ENCODE measurements at regions not wholly inside any gene's neighbourhood (a gene's known extent, or its start where the extent isn't known, plus 50 kb on each side); places are given as distances from the start of the nearest gene placed in this dataset.
"Not testable (repeated sequence)": the region's sequence is repeated elsewhere in the genome, so short reads cannot be mapped to it uniquely, and the experiment has no call there.

DNA sequence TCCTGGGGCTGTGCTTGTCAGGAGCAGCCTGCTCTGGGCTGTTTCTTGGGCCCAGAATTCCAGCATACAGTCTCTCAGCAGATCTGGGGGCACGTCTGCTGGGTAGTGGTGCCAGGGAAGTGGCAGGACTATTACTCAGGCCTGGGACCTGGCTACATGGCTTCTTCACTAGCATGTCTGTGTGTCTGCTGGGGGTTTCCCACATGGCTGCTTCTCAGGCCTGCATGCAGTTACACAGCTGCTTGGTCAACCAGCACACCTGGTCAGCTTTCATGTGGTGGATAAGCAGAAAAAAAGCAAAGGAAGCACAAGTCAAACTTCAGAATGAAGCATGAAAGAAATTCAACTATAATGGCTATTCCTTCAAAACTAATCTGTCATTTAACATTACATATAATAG, 316.2 kb upstream of the NOX3 start:
- Mint-ChIP-seq H3K4me3 (no peak overlapping the region), H3K36me3 (peaks cover 0 to 5% of the 10 kb centered on the region in 2 donors), H3K27me3 (no peaks in the 10 kb centered on the region), H3K9me3 (peaks cover 13 to 25% of the 10 kb centered on the region in 2 donors), H3K27ac (no peak overlapping the region), H3K4me1 (no peaks in the 10 kb centered on the region)
- DNase-seq (no peak), ATAC-seq (replicated peaks) (no peak)

DNA sequence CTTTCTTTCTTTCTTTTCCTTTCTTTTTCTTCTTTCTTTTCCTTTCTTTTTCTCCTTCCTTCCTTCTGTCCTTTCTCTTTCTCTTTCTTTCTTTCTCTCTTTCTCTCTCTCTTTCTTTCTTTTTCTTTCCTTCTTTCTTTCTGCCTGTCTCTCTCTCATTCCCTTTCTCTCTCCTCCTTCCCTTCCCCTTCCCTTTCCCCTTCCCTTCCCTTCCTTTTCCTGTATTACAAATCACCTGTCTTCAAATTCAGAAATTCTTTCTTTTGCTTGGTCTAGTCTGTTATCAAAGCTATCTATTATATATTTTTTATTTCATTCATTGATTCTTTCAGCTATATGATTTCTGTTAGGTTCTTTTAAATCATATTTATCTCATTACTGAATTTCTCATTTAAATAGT, 315.2 kb upstream of the NOX3 start:
- DNase-seq (no peak), ATAC-seq (replicated peaks) (no peak)
- Mint-ChIP-seq H3K4me3 (no peak overlapping the region), H3K27ac (no peak overlapping the region), H3K27me3 (no peaks in the 10 kb centered on the region), H3K4me1 (no peaks in the 10 kb centered on the region), H3K36me3 (peaks cover 0 to 5% of the 10 kb centered on the region in 2 donors), H3K9me3 (peaks cover 13 to 25% of the 10 kb centered on the region in 2 donors)

DNA sequence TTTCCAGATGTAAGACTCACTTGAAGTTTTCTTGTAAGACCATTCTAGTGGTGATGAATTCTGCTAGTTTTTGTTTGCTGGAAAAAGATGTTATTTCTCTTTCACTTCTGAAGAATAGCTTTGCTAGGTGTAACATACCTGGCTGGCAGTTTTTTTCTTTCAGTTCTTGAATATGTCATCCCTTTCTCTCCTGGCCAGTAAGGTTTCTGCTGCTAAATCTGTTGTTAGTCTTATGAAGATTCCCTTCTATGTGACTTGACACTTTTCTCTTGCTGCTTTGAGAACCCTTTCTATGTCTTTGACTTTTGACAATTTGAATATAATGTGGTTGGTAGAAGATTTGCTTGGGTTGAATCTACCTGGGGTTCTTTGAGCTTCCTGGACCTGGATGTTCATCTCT, 314.7 kb upstream of the NOX3 start:
- ATAC-seq (replicated peaks) (no peak), DNase-seq (no peak)
- Mint-ChIP-seq H3K4me3 (no peak overlapping the region), H3K36me3 (peaks cover 0 to 5% of the 10 kb centered on the region in 2 donors), H3K4me1 (no peaks in the 10 kb centered on the region), H3K9me3 (peaks cover 13 to 25% of the 10 kb centered on the region in 2 donors), H3K27ac (no peak overlapping the region), H3K27me3 (no peaks in the 10 kb centered on the region)

DNA sequence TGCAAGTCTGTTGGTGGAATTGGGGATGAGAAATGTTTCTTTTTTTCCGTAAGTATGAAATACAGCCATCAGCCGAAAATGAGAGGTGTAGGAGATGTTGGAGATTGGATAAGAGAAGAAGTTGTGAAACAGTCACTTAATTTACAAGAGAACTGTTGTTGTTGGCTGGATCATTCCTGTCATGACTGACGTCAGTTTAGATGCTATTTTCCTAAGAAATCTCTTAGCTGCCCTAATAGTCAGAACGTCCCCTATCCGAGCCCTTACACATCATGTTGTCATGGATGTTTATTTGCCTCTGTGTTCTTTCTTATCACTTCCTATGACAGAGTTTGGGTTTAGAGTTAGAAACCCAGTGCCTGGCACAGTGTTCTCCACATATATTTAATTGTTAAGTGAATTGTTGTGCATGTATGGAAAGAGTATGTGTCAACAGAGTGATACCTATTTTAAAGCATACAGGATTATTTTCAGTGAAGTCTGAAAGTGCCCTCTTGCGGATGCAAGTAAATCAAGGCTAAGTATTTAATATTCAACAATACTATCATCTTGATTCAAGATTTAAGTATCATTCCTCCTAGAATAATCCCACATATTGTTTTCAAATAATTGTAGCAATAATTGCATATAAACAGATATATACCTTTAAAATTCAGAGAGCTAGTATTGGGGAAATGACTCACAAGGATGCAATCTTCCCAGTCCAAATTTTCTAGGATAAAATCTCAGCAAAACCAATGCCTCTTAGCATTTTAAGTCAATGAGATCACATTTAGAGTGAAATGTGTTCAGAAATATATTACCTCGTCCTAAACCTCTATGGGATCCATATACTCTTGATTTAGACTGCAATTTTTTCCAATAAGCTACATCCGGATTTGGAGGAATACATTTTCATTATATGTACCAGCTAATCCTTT, 309.9 kb upstream of the NOX3 start:
- Mint-ChIP-seq H3K4me1 (no peaks in the 10 kb centered on the region), H3K9me3 (peaks cover 6 to 12% of the 10 kb centered on the region in 2 donors), H3K27me3 (no peaks in the 10 kb centered on the region), H3K27ac (no peak overlapping the region), H3K36me3 (peaks cover 0 to 3% of the 10 kb centered on the region in 2 donors), H3K4me3 (no peak overlapping the region)
- DNase-seq (no peak), ATAC-seq (replicated peaks) (no peak)

DNA sequence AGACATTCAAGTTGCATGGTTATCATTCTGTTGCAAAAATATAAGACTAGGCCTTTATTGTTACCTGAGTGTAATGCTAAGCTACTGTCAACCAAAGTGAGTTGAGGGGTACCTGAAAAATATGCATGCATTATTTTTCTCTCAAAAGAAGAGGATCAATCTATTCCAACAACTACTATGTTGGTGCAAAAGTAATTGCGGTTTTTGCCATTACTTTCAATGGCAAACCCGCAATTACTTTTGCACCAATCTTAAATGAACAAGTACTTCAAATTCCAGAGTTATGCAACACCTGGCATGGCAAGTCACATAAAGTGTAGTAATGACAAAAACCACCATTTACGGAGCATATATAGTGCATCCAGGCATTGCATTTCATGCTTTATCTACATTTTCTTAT, 307.0 kb upstream of the NOX3 start:
- Mint-ChIP-seq H3K4me1 (no peaks in the 10 kb centered on the region), H3K27me3 (no peaks in the 10 kb centered on the region), H3K36me3 (no peaks in the 10 kb centered on the region), H3K27ac (no peak overlapping the region), H3K4me3 (no peak overlapping the region), H3K9me3 (peaks cover 0 to 1% of the 10 kb centered on the region in 2 donors)
- ATAC-seq (replicated peaks) (no peak), DNase-seq (no peak)

DNA sequence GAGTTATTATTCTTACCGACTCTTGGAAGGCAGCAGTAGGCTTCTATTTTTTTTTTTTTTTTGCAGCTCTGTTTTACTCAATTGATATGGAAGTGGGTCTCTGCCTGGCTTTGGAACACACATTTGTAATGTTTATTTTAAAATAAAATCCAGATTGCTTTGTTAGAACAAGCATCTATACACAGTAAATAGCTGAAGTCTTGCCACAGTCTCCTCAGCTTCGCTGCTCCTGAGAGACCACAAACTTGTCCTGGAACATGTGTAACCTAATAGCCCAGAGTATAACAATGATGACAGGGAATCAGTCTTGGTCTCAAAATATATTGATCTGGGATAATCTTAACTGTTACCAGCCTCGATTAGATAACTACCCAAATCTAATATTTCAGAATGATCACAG, 299.8 kb upstream of the NOX3 start:
- H3K4me1 Mint-ChIP-seq = no peaks in the 10 kb centered on the region
- no peaks in the 10 kb centered on the region for H3K27me3 Mint-ChIP-seq
- H3K4me3 Mint-ChIP-seq = no peak overlapping the region
- DNase-seq (no peak), ATAC-seq (replicated peaks) (no peak)
- H3K9me3 Mint-ChIP-seq = peaks cover 15 to 16% of the 10 kb centered on the region in 2 donors
- peaks cover 2 to 6% of the 10 kb centered on the region in 2 donors for H3K36me3 Mint-ChIP-seq
- H3K27ac Mint-ChIP-seq = no peak overlapping the region

DNA sequence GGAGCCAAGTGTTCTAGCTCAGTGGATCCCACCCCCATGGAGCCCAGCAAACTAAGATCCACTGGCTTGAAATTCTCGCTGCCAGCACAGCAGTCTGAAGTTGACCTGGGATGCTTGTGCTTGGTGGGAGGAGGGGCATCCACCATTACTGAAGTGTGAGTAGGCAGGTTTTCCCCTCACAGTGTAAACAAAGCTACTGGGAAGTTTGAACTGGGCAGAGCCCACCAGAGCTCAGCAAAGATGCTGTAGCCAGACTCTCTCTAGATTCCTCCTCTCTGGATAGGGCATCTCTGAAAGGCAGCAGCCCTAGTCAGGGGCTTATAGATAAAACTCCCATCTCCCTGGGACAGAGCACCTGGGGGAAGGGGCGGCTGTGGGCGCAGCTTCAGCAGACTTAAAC, 293.1 kb upstream of the NOX3 start:
- not testable (repeated sequence) for H3K9me3 Mint-ChIP-seq; H3K27me3 Mint-ChIP-seq; DNase-seq; H3K4me3 Mint-ChIP-seq; ATAC-seq (replicated peaks); H3K27ac Mint-ChIP-seq; H3K36me3 Mint-ChIP-seq; H3K4me1 Mint-ChIP-seq

DNA sequence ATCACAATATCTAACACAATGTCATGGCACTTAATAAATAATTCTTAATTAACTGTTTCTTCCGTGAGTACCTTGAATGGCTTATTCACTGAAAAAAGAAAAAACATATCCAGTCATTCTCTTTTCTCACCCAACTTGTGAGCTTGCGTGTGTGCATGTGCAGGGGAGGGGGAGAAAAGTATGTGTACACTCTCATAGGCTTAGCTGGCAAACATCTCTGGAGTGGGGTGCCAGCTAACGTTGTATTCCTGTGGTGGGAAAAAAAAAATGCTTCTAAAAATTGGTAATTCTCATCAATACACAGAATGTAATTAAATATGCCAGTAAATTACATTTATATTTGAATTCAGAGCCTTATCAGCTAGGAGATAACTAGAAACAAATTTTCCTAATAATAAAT, 291.9 kb upstream of the NOX3 start:
- Mint-ChIP-seq H3K4me1 (no peaks in the 10 kb centered on the region), H3K4me3 (no peak overlapping the region), H3K36me3 (no peaks in the 10 kb centered on the region), H3K9me3 (peaks cover 2 to 6% of the 10 kb centered on the region in 2 donors), H3K27ac (no peak overlapping the region), H3K27me3 (peaks cover 0 to 4% of the 10 kb centered on the region in 2 donors)
- no peak for ATAC-seq (replicated peaks)
- no peak for DNase-seq

DNA sequence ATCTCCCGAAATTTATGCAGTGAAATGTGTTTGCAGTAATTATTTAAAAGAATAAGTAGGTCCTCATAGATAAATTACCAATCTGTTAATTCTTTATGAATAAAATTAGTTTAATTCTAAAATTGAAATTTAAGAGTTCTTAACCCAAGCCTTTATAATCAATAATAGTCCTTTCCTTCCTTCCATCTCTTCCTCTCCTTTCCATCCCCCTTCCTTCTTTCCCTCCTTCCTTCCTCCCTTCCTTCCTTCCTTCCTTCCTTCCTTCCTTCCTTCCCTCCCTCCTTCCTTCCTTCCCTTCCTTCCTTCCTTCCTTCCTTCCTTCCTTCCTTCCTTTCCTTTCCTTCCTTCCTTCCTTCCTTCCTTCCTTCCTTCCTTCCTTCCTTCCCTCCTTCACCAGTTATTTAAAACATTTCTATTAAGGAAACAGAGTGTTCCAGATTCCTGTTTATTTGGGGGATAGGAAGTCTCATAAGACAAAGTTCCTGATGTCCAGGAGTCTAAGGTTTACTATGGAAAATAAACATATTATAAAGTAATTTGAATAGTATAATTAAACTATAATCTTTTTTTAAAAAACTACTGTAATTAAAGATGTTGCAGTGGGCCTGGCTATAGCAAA, 285.3 kb upstream of the NOX3 start:
- H3K4me1 Mint-ChIP-seq = no peaks in the 10 kb centered on the region
- no peak overlapping the region for H3K4me3 Mint-ChIP-seq
- no peak overlapping the region for H3K27ac Mint-ChIP-seq
- DNase-seq = no peak
- no peaks in the 10 kb centered on the region for H3K27me3 Mint-ChIP-seq
- no peaks in the 10 kb centered on the region for H3K36me3 Mint-ChIP-seq
- ATAC-seq (replicated peaks) = no peak
- no peaks in the 10 kb centered on the region for H3K9me3 Mint-ChIP-seq

DNA sequence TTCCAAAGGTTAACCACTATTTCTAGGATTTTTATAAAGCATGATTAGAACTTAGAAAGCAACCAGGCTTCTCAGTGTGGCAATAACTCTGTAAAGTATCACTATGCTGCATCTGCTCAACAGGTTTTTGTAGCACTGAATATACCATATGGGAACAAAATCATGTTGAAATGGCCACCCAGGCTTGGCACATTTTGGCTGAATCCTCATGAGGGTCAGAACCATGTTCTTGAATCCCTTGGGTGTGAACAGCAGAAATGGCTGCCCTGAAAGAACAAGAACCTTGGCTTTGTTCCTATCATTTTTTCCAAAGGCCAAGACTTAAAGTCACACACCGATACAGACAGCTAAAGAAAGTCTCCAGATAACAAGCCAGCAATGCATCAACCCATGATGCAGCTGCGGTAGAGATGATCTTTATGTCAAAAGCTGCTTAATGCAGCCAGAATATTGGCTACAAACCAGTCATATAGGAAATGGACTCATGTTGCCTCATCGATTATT, 283.0 kb upstream of the NOX3 start:
- no peaks in the 10 kb centered on the region for H3K9me3 Mint-ChIP-seq
- no peak for ATAC-seq (replicated peaks)
- H3K4me3 Mint-ChIP-seq = no peak overlapping the region
- no peaks in the 10 kb centered on the region for H3K4me1 Mint-ChIP-seq
- DNase-seq = no peak
- no peaks in the 10 kb centered on the region for H3K36me3 Mint-ChIP-seq
- H3K27me3 Mint-ChIP-seq = no peaks in the 10 kb centered on the region
- no peak overlapping the region for H3K27ac Mint-ChIP-seq

DNA sequence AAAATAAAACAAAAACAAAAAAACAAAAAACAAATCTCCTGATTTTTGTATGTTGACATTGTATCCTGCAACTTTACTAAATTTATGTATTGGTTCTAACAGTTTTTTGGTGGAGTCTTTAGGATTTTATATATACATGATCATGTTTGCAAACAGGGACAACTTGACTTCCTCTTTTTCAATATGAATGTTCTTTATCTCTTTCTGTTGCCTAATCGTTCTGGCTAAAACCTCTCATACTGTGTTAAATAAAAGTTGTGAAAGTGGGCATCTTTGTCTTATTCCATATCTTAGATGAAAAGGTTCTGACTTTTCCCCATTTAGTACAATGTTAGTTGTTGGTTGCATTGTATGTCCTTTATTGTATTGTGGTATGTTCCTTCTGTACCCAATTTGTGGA, 261.7 kb upstream of the NOX3 start:
- no peak for ATAC-seq (replicated peaks)
- Mint-ChIP-seq H3K27me3 (no peaks in the 10 kb centered on the region), H3K36me3 (no peaks in the 10 kb centered on the region), H3K4me3 (no peak overlapping the region), H3K4me1 (no peaks in the 10 kb centered on the region), H3K27ac (no peak overlapping the region), H3K9me3 (peaks cover 0 to 3% of the 10 kb centered on the region in 2 donors)
- no peak for DNase-seq

DNA sequence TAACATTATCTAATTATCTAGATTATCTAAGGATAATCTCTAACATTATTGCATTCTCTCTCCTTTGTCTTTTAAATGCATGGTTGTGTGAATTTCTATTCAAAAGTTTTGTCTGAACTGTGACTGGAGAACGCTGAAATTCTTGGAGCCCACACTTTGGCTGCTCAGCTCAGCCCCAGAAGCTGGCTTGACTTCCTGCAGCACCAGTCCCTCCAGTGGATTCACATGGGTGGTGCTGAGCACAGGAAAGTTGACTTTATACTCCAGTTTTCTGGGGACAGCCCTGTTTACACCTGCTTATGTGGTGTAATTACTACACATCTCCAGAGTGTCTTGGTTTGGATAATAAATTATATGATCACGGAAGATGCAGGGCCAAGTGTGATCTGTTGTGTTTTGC, 255.1 kb upstream of the NOX3 start:
- no peak overlapping the region for H3K27ac Mint-ChIP-seq
- H3K36me3 Mint-ChIP-seq = no peaks in the 10 kb centered on the region
- H3K27me3 Mint-ChIP-seq = no peaks in the 10 kb centered on the region
- H3K4me1 Mint-ChIP-seq = no peaks in the 10 kb centered on the region
- H3K9me3 Mint-ChIP-seq = no peaks in the 10 kb centered on the region
- H3K4me3 Mint-ChIP-seq = no peak overlapping the region
- ATAC-seq (replicated peaks) (no peak), DNase-seq (no peak)

DNA sequence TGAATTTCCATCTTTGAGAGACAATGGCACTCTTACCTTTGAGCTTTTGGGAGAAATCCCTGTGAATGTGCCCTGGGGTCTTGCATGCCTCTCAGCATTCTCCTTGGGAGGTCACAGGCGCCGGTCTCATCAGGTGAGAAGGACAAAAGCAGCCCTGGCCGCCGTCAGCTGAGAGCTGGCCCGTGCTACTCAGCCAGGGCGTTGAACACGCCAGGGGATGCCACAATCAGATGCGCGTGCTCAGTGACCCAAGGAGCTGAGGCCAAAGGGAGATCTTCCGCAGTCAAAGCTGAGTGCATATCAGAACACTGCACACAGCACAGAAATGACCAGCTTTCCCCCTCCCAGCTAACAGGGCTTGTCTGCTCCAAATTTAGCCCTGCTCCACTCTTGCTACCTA, 253.6 kb upstream of the NOX3 start:
- Mint-ChIP-seq H3K9me3 (peaks cover 0 to under 1% of the 10 kb centered on the region in 2 donors), H3K27ac (no peak overlapping the region), H3K4me3 (no peak overlapping the region), H3K4me1 (no peaks in the 10 kb centered on the region), H3K27me3 (peaks cover 0 to under 1% of the 10 kb centered on the region in 2 donors), H3K36me3 (no peaks in the 10 kb centered on the region)
- no peak for DNase-seq
- no peak for ATAC-seq (replicated peaks)

DNA sequence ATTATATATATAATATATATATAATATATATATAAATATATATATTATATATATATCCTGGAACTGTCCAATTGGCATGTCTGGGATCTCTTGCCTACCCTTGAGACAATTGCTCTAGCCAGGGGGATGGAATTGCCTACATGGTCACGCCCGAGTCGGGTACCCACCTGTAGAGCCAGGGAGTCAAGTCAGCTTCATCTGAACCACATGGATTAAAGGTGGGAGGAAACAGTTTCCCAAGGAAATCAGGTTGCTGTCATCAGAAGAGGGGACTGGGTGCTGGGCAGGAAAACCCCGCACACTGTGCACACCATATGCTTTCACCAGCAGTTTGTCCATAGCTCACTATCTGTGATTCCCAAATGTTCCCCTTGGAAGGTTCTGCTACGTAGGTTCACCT, 252.5 kb upstream of the NOX3 start:
- no peaks in the 10 kb centered on the region for H3K36me3 Mint-ChIP-seq
- peaks cover 0 to 7% of the 10 kb centered on the region in 2 donors for H3K27me3 Mint-ChIP-seq
- H3K4me3 Mint-ChIP-seq = no peak overlapping the region
- ATAC-seq (replicated peaks) (no peak), DNase-seq (no peak)
- H3K4me1 Mint-ChIP-seq = no peaks in the 10 kb centered on the region
- H3K9me3 Mint-ChIP-seq = peaks cover 0 to 6% of the 10 kb centered on the region in 2 donors
- no peak overlapping the region for H3K27ac Mint-ChIP-seq

DNA sequence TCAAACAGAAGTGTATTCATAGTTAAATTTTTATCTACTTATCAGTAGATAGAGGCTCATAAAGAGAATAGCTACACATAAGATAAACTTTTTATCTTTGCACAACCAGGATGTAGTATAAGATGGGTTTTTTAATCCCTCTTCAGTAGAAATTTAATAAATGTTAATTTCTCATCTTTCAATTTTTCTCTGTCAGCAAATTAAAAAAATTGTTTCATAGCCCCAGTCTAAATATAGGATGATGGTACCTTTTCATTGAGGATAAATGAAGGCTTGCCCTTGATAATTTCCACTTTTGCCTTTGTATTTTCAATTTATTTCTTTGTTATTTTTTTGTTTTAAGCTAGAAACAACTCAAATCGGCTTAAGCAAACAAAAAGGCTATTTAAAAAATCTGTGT, 251.2 kb upstream of the NOX3 start:
- Mint-ChIP-seq H3K27ac (no peak overlapping the region), H3K4me1 (no peaks in the 10 kb centered on the region), H3K4me3 (no peak overlapping the region), H3K9me3 (peaks cover 0 to 6% of the 10 kb centered on the region in 2 donors), H3K36me3 (no peaks in the 10 kb centered on the region), H3K27me3 (peaks cover 5 to 7% of the 10 kb centered on the region in 2 donors)
- ATAC-seq (replicated peaks) = no peak
- DNase-seq = no peak
